ENCODE measurements at regions not wholly inside any gene's neighbourhood (a gene's known extent, or its start where the extent isn't known, plus 50 kb on each side); places are given as distances from the start of the nearest gene placed in this dataset.

- CTCF ChIA-PET: no interaction called here
- DNase-seq: no peak
- Mint-ChIP-seq H3K27ac (no peak overlapping the region), H3K4me3 (no peak overlapping the region), H3K9me3 (peaks cover 9% of the 10 kb centered on the region), H3K36me3 (ENCODE audit: low read depth) (no peaks in the 10 kb centered on the region), H3K4me1 (no peaks in the 10 kb centered on the region), H3K27me3 (no peaks in the 10 kb centered on the region)
- POLR2A ChIA-PET: no interaction called here
These were observed 576.9 kb downstream of the CMPK2 start for GRCh38 chr2:6288791-6289190.

GRCh38 chr2:6290217-6291015 lies 575.3 kb downstream of the CMPK2 start:
- Mint-ChIP-seq H3K27ac (no peak overlapping the region), H3K4me1 (no peaks in the 10 kb centered on the region), H3K9me3 (peaks cover 9% of the 10 kb centered on the region), H3K36me3 (ENCODE audit: low read depth) (no peaks in the 10 kb centered on the region), H3K4me3 (no peak overlapping the region), H3K27me3 (no peaks in the 10 kb centered on the region)
- POLR2A ChIA-PET: no interaction called here
- CTCF ChIA-PET: no interaction called here
- DNase-seq: no peak

- Mint-ChIP-seq H3K9me3 (peaks cover 5% of the 10 kb centered on the region), H3K27ac (no peak overlapping the region), H3K4me1 (no peaks in the 10 kb centered on the region), H3K4me3 (no peak overlapping the region), H3K36me3 (ENCODE audit: low read depth) (no peaks in the 10 kb centered on the region), H3K27me3 (no peaks in the 10 kb centered on the region)
- CTCF ChIA-PET: no interaction called here
- DNase-seq: no peak
- POLR2A ChIA-PET: no interaction called here
These were observed 570.9 kb downstream of the CMPK2 start for GRCh38 chr2:6294791-6295190.

- no peaks in the 10 kb centered on the region for H3K4me1 Mint-ChIP-seq
- POLR2A ChIA-PET: no interaction called here
- H3K27ac Mint-ChIP-seq: no peak overlapping the region
- no peak overlapping the region for H3K4me3 Mint-ChIP-seq
- H3K27me3 Mint-ChIP-seq: no peaks in the 10 kb centered on the region
- no peaks in the 10 kb centered on the region for H3K9me3 Mint-ChIP-seq
- no peaks in the 10 kb centered on the region for H3K36me3 Mint-ChIP-seq (ENCODE audit: low read depth)
- DNase-seq: no peak
- CTCF ChIA-PET: no interaction called here
These were observed 568.5 kb downstream of the CMPK2 start for GRCh38 chr2:6297238-6297637.

GRCh38 chr2:6301426-6301825 lies 564.3 kb downstream of the CMPK2 start:
- H3K27ac Mint-ChIP-seq: no peak overlapping the region
- H3K27me3 Mint-ChIP-seq: no peaks in the 10 kb centered on the region
- no peak overlapping the region for H3K4me3 Mint-ChIP-seq
- CTCF ChIA-PET: no interaction called here
- no peak for DNase-seq
- POLR2A ChIA-PET: no interaction called here
- H3K9me3 Mint-ChIP-seq: peaks cover 3% of the 10 kb centered on the region
- H3K36me3 Mint-ChIP-seq (ENCODE audit: low read depth): no peaks in the 10 kb centered on the region
- no peaks in the 10 kb centered on the region for H3K4me1 Mint-ChIP-seq

GRCh38 chr2:6308986-6309385 lies 556.7 kb downstream of the CMPK2 start:
- Mint-ChIP-seq H3K9me3 (peaks cover 6% of the 10 kb centered on the region), H3K4me1 (no peaks in the 10 kb centered on the region), H3K4me3 (no peak overlapping the region), H3K27ac (no peak overlapping the region), H3K27me3 (no peaks in the 10 kb centered on the region), H3K36me3 (ENCODE audit: low read depth) (no peaks in the 10 kb centered on the region)
- ChIA-PET CTCF (no interaction called here), POLR2A (no interaction called here)
- DNase-seq: no peak

- POLR2A ChIA-PET: no interaction called here
- no peaks in the 10 kb centered on the region for H3K4me1 Mint-ChIP-seq
- CTCF ChIA-PET: no interaction called here
- no peak for DNase-seq
- no peaks in the 10 kb centered on the region for H3K36me3 Mint-ChIP-seq (ENCODE audit: low read depth)
- no peak overlapping the region for H3K4me3 Mint-ChIP-seq
- H3K27me3 Mint-ChIP-seq: no peaks in the 10 kb centered on the region
- peaks cover 6% of the 10 kb centered on the region for H3K9me3 Mint-ChIP-seq
- no peak overlapping the region for H3K27ac Mint-ChIP-seq
These were observed 556.1 kb downstream of the CMPK2 start for GRCh38 chr2:6309415-6310255.

- ChIA-PET CTCF (no interaction called here), POLR2A (no interaction called here)
- DNase-seq: no peak
- Mint-ChIP-seq H3K27ac (no peak overlapping the region), H3K4me3 (no peak overlapping the region), H3K9me3 (peaks cover 6% of the 10 kb centered on the region), H3K4me1 (no peaks in the 10 kb centered on the region), H3K36me3 (ENCODE audit: low read depth) (no peaks in the 10 kb centered on the region), H3K27me3 (no peaks in the 10 kb centered on the region)
These were observed 555.2 kb downstream of the CMPK2 start for GRCh38 chr2:6310256-6311215.

- Mint-ChIP-seq H3K36me3 (ENCODE audit: low read depth) (no peaks in the 10 kb centered on the region), H3K4me3 (no peak overlapping the region), H3K27me3 (no peaks in the 10 kb centered on the region), H3K27ac (no peak overlapping the region), H3K4me1 (no peaks in the 10 kb centered on the region), H3K9me3 (no peaks in the 10 kb centered on the region)
- POLR2A ChIA-PET: no interaction called here
- no peak for DNase-seq
- CTCF ChIA-PET: no interaction called here
These were observed 553.3 kb downstream of the CMPK2 start for GRCh38 chr2:6312367-6312766.

- no peak overlapping the region for H3K4me3 Mint-ChIP-seq
- DNase-seq: no peak
- no peaks in the 10 kb centered on the region for H3K9me3 Mint-ChIP-seq
- H3K27ac Mint-ChIP-seq: no peak overlapping the region
- H3K36me3 Mint-ChIP-seq (ENCODE audit: low read depth): no peaks in the 10 kb centered on the region
- H3K27me3 Mint-ChIP-seq: no peaks in the 10 kb centered on the region
- H3K4me1 Mint-ChIP-seq: no peaks in the 10 kb centered on the region
- ChIA-PET CTCF (no interaction called here), POLR2A (no interaction called here)
These were observed 551.3 kb downstream of the CMPK2 start for GRCh38 chr2:6314218-6314960.

- no peaks in the 10 kb centered on the region for H3K36me3 Mint-ChIP-seq (ENCODE audit: low read depth)
- H3K4me3 Mint-ChIP-seq: no peak overlapping the region
- ChIA-PET CTCF (no interaction called here), POLR2A (no interaction called here)
- no peak for DNase-seq
- no peaks in the 10 kb centered on the region for H3K27me3 Mint-ChIP-seq
- no peak overlapping the region for H3K27ac Mint-ChIP-seq
- no peaks in the 10 kb centered on the region for H3K4me1 Mint-ChIP-seq
- H3K9me3 Mint-ChIP-seq: peaks cover 5% of the 10 kb centered on the region
These were observed 540.1 kb downstream of the CMPK2 start for GRCh38 chr2:6325616-6326015.

- ChIA-PET POLR2A (no interaction called here), CTCF (no interaction called here)
- Mint-ChIP-seq H3K27ac (no peak overlapping the region), H3K9me3 (peaks cover 8% of the 10 kb centered on the region), H3K27me3 (no peaks in the 10 kb centered on the region), H3K36me3 (ENCODE audit: low read depth) (no peaks in the 10 kb centered on the region), H3K4me1 (no peaks in the 10 kb centered on the region), H3K4me3 (no peak overlapping the region)
- DNase-seq: no peak
These were observed 538.7 kb downstream of the CMPK2 start for GRCh38 chr2:6326958-6327357.
